Astrocyte of the cerebellum (primary cell): ENCODE measurements at regions not wholly inside any gene's neighbourhood (a gene's known extent, or its start where the extent isn't known, plus 50 kb on each side); places are given as distances from the start of the nearest gene placed in this dataset.

Source experiments
- DNase-seq: peaks from one replicate; pipeline ENCODE4 v3.0.0-alpha.2; 2011; ENCODE audit warnings: low read depth
- H3K4me3 ChIP-seq: 2 replicates; pipeline ENCODE4 v1.5.1; 2011; ENCODE audit warnings: mild to moderate bottlenecking, low read depth, low read length, moderate library complexity
- in situ Hi-C: cut with HindIII; loops from 2 replicates; pipeline ENCODE4 v1.10.0; 2017; ENCODE audit warnings: low sequenced_read_pairs
- TF ChIP-seq, protein P1 (sequence below): IDR thresholded peaks from 2 replicates; pipeline ENCODE4 v1.5.1; 2012; ENCODE audit warnings: low read length, low read depth, moderate library complexity, mild to moderate bottlenecking; ENCODE audit errors: missing control alignments

DNA sequence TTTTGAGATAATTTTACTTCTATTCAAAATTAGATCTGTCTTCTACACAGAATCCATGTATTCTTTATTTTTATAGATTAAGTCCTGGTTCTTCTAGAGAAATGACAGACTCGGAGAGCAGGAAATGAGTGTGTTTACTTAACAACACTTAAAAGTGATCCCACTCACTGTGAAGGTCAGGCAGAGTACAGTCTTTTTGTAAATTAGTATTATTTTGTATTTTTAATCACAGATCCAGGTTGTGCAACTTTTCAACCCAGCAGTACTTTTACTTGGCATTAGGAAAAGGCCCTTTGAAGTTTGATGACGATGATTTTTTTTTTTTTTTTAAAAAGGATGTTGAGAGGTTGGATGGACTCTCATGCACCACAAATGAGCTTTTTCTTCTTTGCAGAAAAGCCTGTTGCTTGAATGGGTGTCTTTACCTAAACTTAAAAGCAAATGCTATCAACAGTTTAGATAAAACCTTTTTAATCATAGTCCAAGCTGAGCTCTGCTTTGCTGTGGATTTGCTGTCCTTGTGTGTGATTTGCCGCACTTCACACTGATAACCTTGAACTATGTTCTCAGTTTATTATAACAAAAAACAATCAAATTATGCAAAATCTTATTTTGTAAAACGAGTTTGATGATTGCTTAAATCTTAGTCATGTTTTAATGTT, 114.1 kb downstream of the MXRA5 start:
- DNase-seq: no peak
- no peak overlapping the region for H3K4me3 ChIP-seq
- in situ Hi-C loops: no loop called here
- TF ChIP-seq, protein P1, sequence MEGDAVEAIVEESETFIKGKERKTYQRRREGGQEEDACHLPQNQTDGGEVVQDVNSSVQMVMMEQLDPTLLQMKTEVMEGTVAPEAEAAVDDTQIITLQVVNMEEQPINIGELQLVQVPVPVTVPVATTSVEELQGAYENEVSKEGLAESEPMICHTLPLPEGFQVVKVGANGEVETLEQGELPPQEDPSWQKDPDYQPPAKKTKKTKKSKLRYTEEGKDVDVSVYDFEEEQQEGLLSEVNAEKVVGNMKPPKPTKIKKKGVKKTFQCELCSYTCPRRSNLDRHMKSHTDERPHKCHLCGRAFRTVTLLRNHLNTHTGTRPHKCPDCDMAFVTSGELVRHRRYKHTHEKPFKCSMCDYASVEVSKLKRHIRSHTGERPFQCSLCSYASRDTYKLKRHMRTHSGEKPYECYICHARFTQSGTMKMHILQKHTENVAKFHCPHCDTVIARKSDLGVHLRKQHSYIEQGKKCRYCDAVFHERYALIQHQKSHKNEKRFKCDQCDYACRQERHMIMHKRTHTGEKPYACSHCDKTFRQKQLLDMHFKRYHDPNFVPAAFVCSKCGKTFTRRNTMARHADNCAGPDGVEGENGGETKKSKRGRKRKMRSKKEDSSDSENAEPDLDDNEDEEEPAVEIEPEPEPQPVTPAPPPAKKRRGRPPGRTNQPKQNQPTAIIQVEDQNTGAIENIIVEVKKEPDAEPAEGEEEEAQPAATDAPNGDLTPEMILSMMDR: no peak

DNA sequence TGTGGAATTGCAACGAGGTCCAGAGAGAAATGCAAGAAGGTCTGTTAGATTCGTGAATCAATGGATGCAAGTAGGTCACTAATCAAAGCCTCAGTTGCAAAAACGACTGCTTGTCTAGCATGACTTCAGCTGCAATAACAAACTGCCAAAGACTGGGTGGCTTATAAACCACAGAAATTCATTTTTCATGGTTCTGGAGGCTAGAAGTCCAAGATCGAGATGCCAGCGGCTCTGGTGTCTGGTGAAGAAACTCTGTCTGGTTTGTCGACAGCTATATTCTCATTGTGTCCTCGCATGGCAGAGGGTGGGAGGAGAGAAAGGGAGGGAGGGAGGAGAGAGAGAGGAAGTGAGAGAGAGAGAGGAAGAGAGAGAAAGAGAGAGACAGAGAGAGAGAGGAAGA, 114.7 kb downstream of the MXRA5 start:
- TF ChIP-seq, protein P1: no peak
- H3K4me3 ChIP-seq: no peak overlapping the region
- DNase-seq: no peak
- in situ Hi-C loops: no loop called here

DNA sequence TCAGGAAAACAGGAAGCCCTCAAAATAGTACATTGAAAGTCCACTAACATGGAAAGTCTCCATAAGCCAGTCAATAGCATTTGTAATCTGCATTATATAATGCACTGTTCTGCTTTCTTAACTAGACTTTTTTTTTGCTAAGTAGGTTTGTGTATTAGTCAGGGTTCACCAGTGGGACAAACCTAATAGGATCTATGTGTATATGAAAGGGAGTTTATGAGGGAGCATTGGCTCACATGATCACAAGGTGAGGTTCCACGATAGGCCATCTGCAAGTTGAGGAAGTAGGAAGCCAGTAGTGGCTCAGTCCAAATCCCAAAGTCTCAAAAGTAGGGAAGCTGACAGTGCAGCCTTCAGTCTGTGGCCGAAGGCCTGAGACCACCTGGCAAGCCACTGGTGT, 116.0 kb downstream of the MXRA5 start:
- DNase-seq: no peak
- TF ChIP-seq, protein P1: no peak
- no peak overlapping the region for H3K4me3 ChIP-seq
- in situ Hi-C loops: no loop called here

DNA sequence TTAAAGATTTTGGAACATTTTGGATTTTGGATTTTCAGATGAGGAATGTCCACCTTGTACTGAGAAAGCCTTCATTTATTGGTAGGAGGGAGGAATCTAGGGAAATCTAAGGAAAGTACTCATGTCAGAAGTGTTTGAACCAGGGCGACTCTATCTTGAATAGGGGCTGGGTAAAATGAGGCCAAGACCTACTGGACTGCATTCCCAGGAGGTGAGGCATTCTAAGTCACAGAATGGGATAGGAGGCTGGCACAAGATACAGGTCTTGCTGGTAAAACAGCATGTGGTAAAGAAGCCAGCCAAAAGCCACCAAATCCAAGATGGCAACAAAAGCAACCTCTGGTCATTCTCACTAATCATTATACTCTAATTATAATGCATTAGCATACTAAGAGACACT, 118.9 kb downstream of the MXRA5 start:
- TF ChIP-seq, protein P1: no peak
- in situ Hi-C loops: no loop called here

DNA sequence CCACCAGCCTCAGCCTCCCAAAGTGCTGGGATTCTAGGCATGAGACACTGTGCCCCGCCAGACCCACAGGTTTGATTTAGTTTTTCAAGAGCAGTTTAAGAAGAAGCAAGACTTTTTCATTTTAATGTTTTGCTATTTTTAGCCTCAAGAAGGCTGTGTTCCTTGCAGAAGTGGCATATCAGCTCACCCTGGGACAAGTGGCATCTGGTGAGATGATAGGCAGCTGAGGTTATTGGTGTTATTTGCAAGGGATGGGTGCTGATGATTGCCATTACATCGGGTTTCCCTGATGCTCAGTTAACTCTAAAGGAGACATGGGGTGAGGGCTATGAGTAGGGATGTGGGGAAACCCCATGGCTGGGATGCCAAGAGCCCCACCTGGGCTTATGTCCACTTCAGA, 120.4 kb downstream of the MXRA5 start:
- in situ Hi-C loops: no loop called here
- DNase-seq: no peak
- TF ChIP-seq, protein P1: no peak
- no peak overlapping the region for H3K4me3 ChIP-seq

More for the DNA sequence above, 118.9 kb downstream of the MXRA5 start:
- no peak for DNase-seq
- no peak overlapping the region for H3K4me3 ChIP-seq

DNA sequence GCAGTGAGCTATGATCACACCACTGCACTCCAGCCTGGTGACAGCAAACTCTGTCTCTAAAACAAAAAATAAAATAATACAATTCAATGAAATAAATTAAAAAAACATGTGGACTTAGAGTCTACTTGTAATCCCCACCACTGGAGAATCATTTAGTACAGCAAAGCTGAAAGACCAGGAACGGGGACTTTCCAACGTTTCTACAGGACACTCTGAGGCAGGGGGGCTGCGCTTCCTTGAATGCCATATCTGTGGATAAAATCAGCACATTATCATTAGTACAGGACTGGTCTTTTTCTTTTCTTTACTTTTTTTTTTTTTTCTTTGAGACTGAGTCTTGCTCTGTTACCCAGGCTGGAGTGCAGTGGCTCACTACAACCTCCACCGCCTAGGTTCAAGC, 124.8 kb downstream of the MXRA5 start:
- TF ChIP-seq, protein P1: no peak
- no peak overlapping the region for H3K4me3 ChIP-seq
- in situ Hi-C loops: no loop called here
- DNase-seq: no peak

DNA sequence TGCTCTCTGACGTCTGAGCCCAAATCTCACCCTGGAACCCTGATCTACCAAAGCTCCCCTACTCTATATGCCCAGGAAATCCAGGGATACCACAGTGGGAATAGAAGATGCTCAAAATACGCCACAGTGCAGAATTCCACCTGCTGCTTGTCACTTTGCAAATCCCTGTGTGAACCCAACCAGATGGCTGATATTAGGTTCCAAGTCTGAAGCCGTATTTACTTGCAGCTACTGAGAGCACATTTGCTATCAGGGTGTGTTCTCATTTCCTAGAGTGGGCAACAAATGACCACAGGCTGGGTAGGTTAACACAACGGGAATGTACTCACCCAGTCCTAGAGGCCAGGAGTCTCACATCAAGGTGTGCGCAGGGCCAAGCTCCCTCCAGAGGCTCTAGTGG, 126.8 kb downstream of the MXRA5 start:
- no peak for DNase-seq
- TF ChIP-seq, protein P1: no peak
- in situ Hi-C loops: no loop called here
- no peak overlapping the region for H3K4me3 ChIP-seq
